ENCODE measurements at regions not wholly inside any gene's neighbourhood (a gene's known extent, or its start where the extent isn't known, plus 50 kb on each side); places are given as distances from the start of the nearest gene placed in this dataset.

GRCh38 chr7:28292834-28293526 lies 112.4 kb upstream of the JAZF1 start:
- no peak for DNase-seq (ENCODE audit: low read depth)

- DNase-seq (ENCODE audit: low read depth) = no peak
Observed at GRCh38 chr7:28293527-28293835, 112.9 kb upstream of the JAZF1 start.

- peak; percentile 51 for DNase-seq (ENCODE audit: low read depth)
Observed at GRCh38 chr7:28296571-28297483, 115.5 kb upstream of the CREB5 start.

- DNase-seq (ENCODE audit: low read depth) = no peak
Observed at GRCh38 chr7:28297801-28298459, 114.4 kb upstream of the CREB5 start.

- peak; percentile 60 for DNase-seq (ENCODE audit: low read depth)
Observed at GRCh38 chr7:28298870-28299518, 113.3 kb upstream of the CREB5 start.

- no peak for DNase-seq (ENCODE audit: low read depth)
Observed at GRCh38 chr7:28299556-28299955, 112.8 kb upstream of the CREB5 start.

- no peak for DNase-seq (ENCODE audit: low read depth)
Observed at GRCh38 chr7:28300488-28300887, 111.8 kb upstream of the CREB5 start.

- DNase-seq (ENCODE audit: low read depth) = peak; percentile 64
Observed at GRCh38 chr7:28301148-28301641, 111.1 kb upstream of the CREB5 start.

GRCh38 chr7:28304290-28304689 lies 108.0 kb upstream of the CREB5 start:
- DNase-seq (ENCODE audit: low read depth) = no peak

- DNase-seq (ENCODE audit: low read depth) = no peak
Observed at GRCh38 chr7:28309704-28310459, 102.4 kb upstream of the CREB5 start.

GRCh38 chr7:28310460-28310848 lies 101.9 kb upstream of the CREB5 start:
- no peak for DNase-seq (ENCODE audit: low read depth)

GRCh38 chr7:28311670-28312069 lies 100.6 kb upstream of the CREB5 start:
- no peak for DNase-seq (ENCODE audit: low read depth)

- no peak for DNase-seq (ENCODE audit: low read depth)
Observed at GRCh38 chr7:28312948-28313347, 99.4 kb upstream of the CREB5 start.

- no peak for DNase-seq (ENCODE audit: low read depth)
Observed at GRCh38 chr7:28314841-28315240, 97.5 kb upstream of the CREB5 start.

- no peak for DNase-seq (ENCODE audit: low read depth)
Observed at GRCh38 chr7:28315565-28316410, 96.5 kb upstream of the CREB5 start.

- DNase-seq (ENCODE audit: low read depth) = peak; percentile 32
Observed at GRCh38 chr7:28316489-28316888, 95.8 kb upstream of the CREB5 start.

- no peak for DNase-seq (ENCODE audit: low read depth)
Observed at GRCh38 chr7:28318101-28318762, 94.1 kb upstream of the CREB5 start.

- no peak for DNase-seq (ENCODE audit: low read depth)
Observed at GRCh38 chr7:28323833-28324232, 88.5 kb upstream of the CREB5 start.

- DNase-seq (ENCODE audit: low read depth) = no peak
Observed at GRCh38 chr7:28328146-28328545, 84.2 kb upstream of the CREB5 start.

Measured in iris pigment epithelial cell (primary cell).